GM23338 (cell line): ENCODE measurements at regions not wholly inside any gene's neighbourhood (a gene's known extent, or its start where the extent isn't known, plus 50 kb on each side); places are given as distances from the start of the nearest gene placed in this dataset.

ENCODE experiments used
- ATAC-seq: fragments of 200-7000 bp; cut with Tn5 transposase; 3 replicates; pipeline ENCODE4 v1.9.1; 2020
- DNase-seq: peaks from one replicate; pipeline ENCODE4 v3.0.0-alpha.2; 2015; ENCODE audit warnings: low spot score
- H2AFZ ChIP-seq: fragments of 200-600 bp; sonication (generic); 2 replicates; pipeline ENCODE4 v1.8.0; 2016; ENCODE audit warnings: antibody characterized with exemption, mild to moderate bottlenecking, moderate library complexity
- H3F3A ChIP-seq: fragments of 200-600 bp; sonication (generic); replicated peaks from 2 replicates; pipeline ENCODE4 v1.8.0; 2017; ENCODE audit warnings: antibody characterized with exemption, mixed run types, low read depth
- H3K27ac ChIP-seq: fragments of 200-600 bp; sonication (generic); 2 replicates; pipeline ENCODE4 v1.6.1; 2016; ENCODE audit warnings: low read depth
- H3K27me3 ChIP-seq: fragments of 200-600 bp; sonication (generic); 2 replicates; pipeline ENCODE4 v1.8.0; 2016; ENCODE audit warnings: mild to moderate bottlenecking, mixed run types, moderate library complexity; ENCODE audit not compliant: insufficient read depth
- H3K36me3 ChIP-seq: fragments of 200-600 bp; sonication (generic); 2 replicates; pipeline ENCODE4 v1.8.0; 2016; ENCODE audit warnings: mild to moderate bottlenecking; ENCODE audit not compliant: insufficient read depth
- H3K4me1 ChIP-seq: fragments of 200-600 bp; sonication (generic); 2 replicates; pipeline ENCODE4 v1.8.0; 2016; ENCODE audit warnings: mild to moderate bottlenecking, moderate library complexity; ENCODE audit not compliant: insufficient read depth
- H3K4me2 ChIP-seq: fragments of 200-600 bp; sonication (generic); 2 replicates; pipeline ENCODE4 v1.7.1; 2017; ENCODE audit warnings: mixed run types
- H3K4me3 ChIP-seq: fragments of 200-600 bp; sonication (generic); 2 replicates; pipeline ENCODE4 v1.6.1; 2016; ENCODE audit warnings: mixed run types
- H3K79me2 ChIP-seq: fragments of 200-600 bp; sonication (generic); replicated peaks from 2 replicates; pipeline ENCODE4 v1.8.0; 2017; ENCODE audit warnings: mild to moderate bottlenecking; ENCODE audit not compliant: insufficient read depth
- H3K9me2 ChIP-seq: fragments of 200-600 bp; sonication (generic); 2 replicates; pipeline ENCODE4 v1.8.0; 2017; ENCODE audit not compliant: insufficient read depth
- H4K20me1 ChIP-seq: fragments of 200-600 bp; sonication (generic); replicated peaks from 2 replicates; pipeline ENCODE4 v1.8.0; 2017; ENCODE audit warnings: mild to moderate bottlenecking; ENCODE audit not compliant: insufficient read depth
- H3K27ac Mint-ChIP-seq: 2 replicates; pipeline ENCODE4 v1.8.0; 2020; ENCODE audit warnings: inconsistent platforms, mild to moderate bottlenecking, moderate library complexity, mixed read lengths
- H3K27me3 Mint-ChIP-seq: 3 replicates; pipeline ENCODE4 v1.8.0; 2022; ENCODE audit warnings: low read depth, mild to moderate bottlenecking, moderate library complexity, mixed read lengths, inconsistent platforms; ENCODE audit not compliant: insufficient read depth, poor library complexity
- H3K36me3 Mint-ChIP-seq: 3 replicates; pipeline ENCODE4 v1.8.0; 2021; ENCODE audit warnings: low read depth, mild to moderate bottlenecking, inconsistent platforms, moderate library complexity, mixed read lengths
- H3K4me1 Mint-ChIP-seq: 3 replicates; pipeline ENCODE4 v1.8.0; 2020; ENCODE audit warnings: mild to moderate bottlenecking, inconsistent platforms, mixed read lengths
- H3K4me3 Mint-ChIP-seq: 3 replicates; pipeline ENCODE4 v1.8.0; 2021; ENCODE audit warnings: moderate library complexity, mild to moderate bottlenecking, inconsistent platforms, mixed read lengths
- H3K9me3 Mint-ChIP-seq: 3 replicates; pipeline ENCODE4 v1.8.0; 2020; ENCODE audit warnings: moderate library complexity, mild to moderate bottlenecking, inconsistent platforms, mixed read lengths
- CREB1 ChIP-seq: fragments of 250-450 bp; sonication (Bioruptor Pico); IDR thresholded peaks from 2 replicates; pipeline ENCODE4 v1.5.0; 2020; ENCODE audit warnings: low read depth, mild to moderate bottlenecking, moderate library complexity
- EZH2 ChIP-seq: fragments of 200-600 bp; sonication (generic); IDR thresholded peaks from one replicate; pipeline ENCODE4 v1.8.0; 2017; ENCODE audit warnings: antibody characterized with exemption, mild to moderate bottlenecking, low read depth; ENCODE audit not compliant: unreplicated experiment
- EZH2phosphoT487 ChIP-seq: fragments of 200-600 bp; sonication (generic); IDR thresholded peaks from one replicate; pipeline ENCODE4 v1.8.1; 2018; ENCODE audit warnings: antibody characterized with exemption; ENCODE audit not compliant: unreplicated experiment
- JUNB ChIP-seq: IDR thresholded peaks from one replicate; pipeline ENCODE4 v1.6.1; 2016; ENCODE audit warnings: antibody characterized with exemption; ENCODE audit not compliant: unreplicated experiment
- NANOG ChIP-seq: IDR thresholded peaks from 2 replicates; pipeline ENCODE4 v1.6.1; 2016; ENCODE audit warnings: antibody characterized with exemption, borderline replicate concordance
- POLR2AphosphoS5 ChIP-seq: IDR thresholded peaks from 2 replicates; pipeline ENCODE4 v1.6.1; 2016; ENCODE audit warnings: antibody characterized with exemption, low read depth
- STAT1 ChIP-seq: IDR thresholded peaks from one replicate; pipeline ENCODE4 v1.6.1; 2016; ENCODE audit warnings: antibody characterized with exemption; ENCODE audit not compliant: unreplicated experiment
- ZNF114 ChIP-seq: fragments of 250-450 bp; sonication (Bioruptor Pico); IDR thresholded peaks from 2 replicates; pipeline ENCODE4 v1.5.0; 2020; ENCODE audit warnings: mild to moderate bottlenecking, moderate library complexity
- ZNF331 ChIP-seq: fragments of 250-450 bp; sonication (Bioruptor Pico); IDR thresholded peaks from 2 replicates; pipeline ENCODE4 v1.5.0; 2020; ENCODE audit warnings: low read depth, mild to moderate bottlenecking, moderate library complexity
- TF ChIP-seq, protein P1 (sequence below): IDR thresholded peaks from one replicate; pipeline ENCODE4 v1.6.1; 2018; ENCODE audit warnings: antibody characterized with exemption; ENCODE audit not compliant: unreplicated experiment
- TF ChIP-seq, protein P2 (sequence below): IDR thresholded peaks from 2 replicates; pipeline ENCODE4 v1.6.1; 2016; ENCODE audit warnings: antibody characterized with exemption
- TF ChIP-seq, protein P3 (sequence below), 2 experiments: fragments of 200-600 bp in 1 of 2; sonication (generic) in 1 of 2; conservative IDR thresholded peaks; 2 replicates each; pipeline versions ENCODE4 v1.5.1 to v1.6.1; 2016 to 2017; ENCODE audit warnings: antibody characterized with exemption in 2 of 2, low read depth in 2 of 2, mild to moderate bottlenecking in 2 of 2, moderate library complexity in 1 of 2
- TF ChIP-seq, protein P4 (sequence below): fragments of 250-450 bp; sonication (Bioruptor Pico); IDR thresholded peaks from 2 replicates; pipeline ENCODE4 v1.5.0; 2020; ENCODE audit warnings: mild to moderate bottlenecking, moderate library complexity

GRCh38 chr2:41763141-41763540 lies 284.7 kb upstream of the PKDCC start:
- Histone ChIP-seq H3K9me2 (0 out of 2 replicates have a peak, but pooled peaks cover 3% of the 10 kb centered on the region), H2AFZ (no peak overlapping the region), H3K79me2 (no peaks in the 10 kb centered on the region), H3K27ac (no peak overlapping the region), H3K4me1 (no peaks in the 10 kb centered on the region), H3K36me3 (no peaks in the 10 kb centered on the region), H3K4me3 (no peak overlapping the region), H3F3A (no peaks in the 10 kb centered on the region), H3K4me2 (no peak overlapping the region), H4K20me1 (no peaks in the 10 kb centered on the region), H3K27me3 (no peaks in the 10 kb centered on the region)
- Mint-ChIP-seq H3K4me3 (no peak overlapping the region), H3K27ac (no peak overlapping the region), H3K9me3 (no peaks in the 10 kb centered on the region), H3K4me1 (no peaks in the 10 kb centered on the region), H3K27me3 (peaks cover 2% of the 10 kb centered on the region), H3K36me3 (no peaks in the 10 kb centered on the region)
- no peak for ATAC-seq
- TF ChIP-seq JUNB (no peak), ZNF114 (no peak), EZH2phosphoT487 (no peak), NANOG (no peak), CREB1 (CRISPR knock-in tag) (no peak), POLR2AphosphoS5 (no peak), ZNF331 (CRISPR knock-in tag) (no peak), EZH2 (no peak), STAT1 (no peak)
- TF ChIP-seq, protein P1, sequence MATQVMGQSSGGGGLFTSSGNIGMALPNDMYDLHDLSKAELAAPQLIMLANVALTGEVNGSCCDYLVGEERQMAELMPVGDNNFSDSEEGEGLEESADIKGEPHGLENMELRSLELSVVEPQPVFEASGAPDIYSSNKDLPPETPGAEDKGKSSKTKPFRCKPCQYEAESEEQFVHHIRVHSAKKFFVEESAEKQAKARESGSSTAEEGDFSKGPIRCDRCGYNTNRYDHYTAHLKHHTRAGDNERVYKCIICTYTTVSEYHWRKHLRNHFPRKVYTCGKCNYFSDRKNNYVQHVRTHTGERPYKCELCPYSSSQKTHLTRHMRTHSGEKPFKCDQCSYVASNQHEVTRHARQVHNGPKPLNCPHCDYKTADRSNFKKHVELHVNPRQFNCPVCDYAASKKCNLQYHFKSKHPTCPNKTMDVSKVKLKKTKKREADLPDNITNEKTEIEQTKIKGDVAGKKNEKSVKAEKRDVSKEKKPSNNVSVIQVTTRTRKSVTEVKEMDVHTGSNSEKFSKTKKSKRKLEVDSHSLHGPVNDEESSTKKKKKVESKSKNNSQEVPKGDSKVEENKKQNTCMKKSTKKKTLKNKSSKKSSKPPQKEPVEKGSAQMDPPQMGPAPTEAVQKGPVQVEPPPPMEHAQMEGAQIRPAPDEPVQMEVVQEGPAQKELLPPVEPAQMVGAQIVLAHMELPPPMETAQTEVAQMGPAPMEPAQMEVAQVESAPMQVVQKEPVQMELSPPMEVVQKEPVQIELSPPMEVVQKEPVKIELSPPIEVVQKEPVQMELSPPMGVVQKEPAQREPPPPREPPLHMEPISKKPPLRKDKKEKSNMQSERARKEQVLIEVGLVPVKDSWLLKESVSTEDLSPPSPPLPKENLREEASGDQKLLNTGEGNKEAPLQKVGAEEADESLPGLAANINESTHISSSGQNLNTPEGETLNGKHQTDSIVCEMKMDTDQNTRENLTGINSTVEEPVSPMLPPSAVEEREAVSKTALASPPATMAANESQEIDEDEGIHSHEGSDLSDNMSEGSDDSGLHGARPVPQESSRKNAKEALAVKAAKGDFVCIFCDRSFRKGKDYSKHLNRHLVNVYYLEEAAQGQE: no peak
- TF ChIP-seq, protein P2, sequence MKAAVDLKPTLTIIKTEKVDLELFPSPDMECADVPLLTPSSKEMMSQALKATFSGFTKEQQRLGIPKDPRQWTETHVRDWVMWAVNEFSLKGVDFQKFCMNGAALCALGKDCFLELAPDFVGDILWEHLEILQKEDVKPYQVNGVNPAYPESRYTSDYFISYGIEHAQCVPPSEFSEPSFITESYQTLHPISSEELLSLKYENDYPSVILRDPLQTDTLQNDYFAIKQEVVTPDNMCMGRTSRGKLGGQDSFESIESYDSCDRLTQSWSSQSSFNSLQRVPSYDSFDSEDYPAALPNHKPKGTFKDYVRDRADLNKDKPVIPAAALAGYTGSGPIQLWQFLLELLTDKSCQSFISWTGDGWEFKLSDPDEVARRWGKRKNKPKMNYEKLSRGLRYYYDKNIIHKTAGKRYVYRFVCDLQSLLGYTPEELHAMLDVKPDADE: no peak
- TF ChIP-seq, protein P3, sequence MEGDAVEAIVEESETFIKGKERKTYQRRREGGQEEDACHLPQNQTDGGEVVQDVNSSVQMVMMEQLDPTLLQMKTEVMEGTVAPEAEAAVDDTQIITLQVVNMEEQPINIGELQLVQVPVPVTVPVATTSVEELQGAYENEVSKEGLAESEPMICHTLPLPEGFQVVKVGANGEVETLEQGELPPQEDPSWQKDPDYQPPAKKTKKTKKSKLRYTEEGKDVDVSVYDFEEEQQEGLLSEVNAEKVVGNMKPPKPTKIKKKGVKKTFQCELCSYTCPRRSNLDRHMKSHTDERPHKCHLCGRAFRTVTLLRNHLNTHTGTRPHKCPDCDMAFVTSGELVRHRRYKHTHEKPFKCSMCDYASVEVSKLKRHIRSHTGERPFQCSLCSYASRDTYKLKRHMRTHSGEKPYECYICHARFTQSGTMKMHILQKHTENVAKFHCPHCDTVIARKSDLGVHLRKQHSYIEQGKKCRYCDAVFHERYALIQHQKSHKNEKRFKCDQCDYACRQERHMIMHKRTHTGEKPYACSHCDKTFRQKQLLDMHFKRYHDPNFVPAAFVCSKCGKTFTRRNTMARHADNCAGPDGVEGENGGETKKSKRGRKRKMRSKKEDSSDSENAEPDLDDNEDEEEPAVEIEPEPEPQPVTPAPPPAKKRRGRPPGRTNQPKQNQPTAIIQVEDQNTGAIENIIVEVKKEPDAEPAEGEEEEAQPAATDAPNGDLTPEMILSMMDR (conservative IDR thresholded peaks at IDR 0.05; ENCODE audit: low read depth in 2 of 2): no peak
- TF ChIP-seq, protein P4, sequence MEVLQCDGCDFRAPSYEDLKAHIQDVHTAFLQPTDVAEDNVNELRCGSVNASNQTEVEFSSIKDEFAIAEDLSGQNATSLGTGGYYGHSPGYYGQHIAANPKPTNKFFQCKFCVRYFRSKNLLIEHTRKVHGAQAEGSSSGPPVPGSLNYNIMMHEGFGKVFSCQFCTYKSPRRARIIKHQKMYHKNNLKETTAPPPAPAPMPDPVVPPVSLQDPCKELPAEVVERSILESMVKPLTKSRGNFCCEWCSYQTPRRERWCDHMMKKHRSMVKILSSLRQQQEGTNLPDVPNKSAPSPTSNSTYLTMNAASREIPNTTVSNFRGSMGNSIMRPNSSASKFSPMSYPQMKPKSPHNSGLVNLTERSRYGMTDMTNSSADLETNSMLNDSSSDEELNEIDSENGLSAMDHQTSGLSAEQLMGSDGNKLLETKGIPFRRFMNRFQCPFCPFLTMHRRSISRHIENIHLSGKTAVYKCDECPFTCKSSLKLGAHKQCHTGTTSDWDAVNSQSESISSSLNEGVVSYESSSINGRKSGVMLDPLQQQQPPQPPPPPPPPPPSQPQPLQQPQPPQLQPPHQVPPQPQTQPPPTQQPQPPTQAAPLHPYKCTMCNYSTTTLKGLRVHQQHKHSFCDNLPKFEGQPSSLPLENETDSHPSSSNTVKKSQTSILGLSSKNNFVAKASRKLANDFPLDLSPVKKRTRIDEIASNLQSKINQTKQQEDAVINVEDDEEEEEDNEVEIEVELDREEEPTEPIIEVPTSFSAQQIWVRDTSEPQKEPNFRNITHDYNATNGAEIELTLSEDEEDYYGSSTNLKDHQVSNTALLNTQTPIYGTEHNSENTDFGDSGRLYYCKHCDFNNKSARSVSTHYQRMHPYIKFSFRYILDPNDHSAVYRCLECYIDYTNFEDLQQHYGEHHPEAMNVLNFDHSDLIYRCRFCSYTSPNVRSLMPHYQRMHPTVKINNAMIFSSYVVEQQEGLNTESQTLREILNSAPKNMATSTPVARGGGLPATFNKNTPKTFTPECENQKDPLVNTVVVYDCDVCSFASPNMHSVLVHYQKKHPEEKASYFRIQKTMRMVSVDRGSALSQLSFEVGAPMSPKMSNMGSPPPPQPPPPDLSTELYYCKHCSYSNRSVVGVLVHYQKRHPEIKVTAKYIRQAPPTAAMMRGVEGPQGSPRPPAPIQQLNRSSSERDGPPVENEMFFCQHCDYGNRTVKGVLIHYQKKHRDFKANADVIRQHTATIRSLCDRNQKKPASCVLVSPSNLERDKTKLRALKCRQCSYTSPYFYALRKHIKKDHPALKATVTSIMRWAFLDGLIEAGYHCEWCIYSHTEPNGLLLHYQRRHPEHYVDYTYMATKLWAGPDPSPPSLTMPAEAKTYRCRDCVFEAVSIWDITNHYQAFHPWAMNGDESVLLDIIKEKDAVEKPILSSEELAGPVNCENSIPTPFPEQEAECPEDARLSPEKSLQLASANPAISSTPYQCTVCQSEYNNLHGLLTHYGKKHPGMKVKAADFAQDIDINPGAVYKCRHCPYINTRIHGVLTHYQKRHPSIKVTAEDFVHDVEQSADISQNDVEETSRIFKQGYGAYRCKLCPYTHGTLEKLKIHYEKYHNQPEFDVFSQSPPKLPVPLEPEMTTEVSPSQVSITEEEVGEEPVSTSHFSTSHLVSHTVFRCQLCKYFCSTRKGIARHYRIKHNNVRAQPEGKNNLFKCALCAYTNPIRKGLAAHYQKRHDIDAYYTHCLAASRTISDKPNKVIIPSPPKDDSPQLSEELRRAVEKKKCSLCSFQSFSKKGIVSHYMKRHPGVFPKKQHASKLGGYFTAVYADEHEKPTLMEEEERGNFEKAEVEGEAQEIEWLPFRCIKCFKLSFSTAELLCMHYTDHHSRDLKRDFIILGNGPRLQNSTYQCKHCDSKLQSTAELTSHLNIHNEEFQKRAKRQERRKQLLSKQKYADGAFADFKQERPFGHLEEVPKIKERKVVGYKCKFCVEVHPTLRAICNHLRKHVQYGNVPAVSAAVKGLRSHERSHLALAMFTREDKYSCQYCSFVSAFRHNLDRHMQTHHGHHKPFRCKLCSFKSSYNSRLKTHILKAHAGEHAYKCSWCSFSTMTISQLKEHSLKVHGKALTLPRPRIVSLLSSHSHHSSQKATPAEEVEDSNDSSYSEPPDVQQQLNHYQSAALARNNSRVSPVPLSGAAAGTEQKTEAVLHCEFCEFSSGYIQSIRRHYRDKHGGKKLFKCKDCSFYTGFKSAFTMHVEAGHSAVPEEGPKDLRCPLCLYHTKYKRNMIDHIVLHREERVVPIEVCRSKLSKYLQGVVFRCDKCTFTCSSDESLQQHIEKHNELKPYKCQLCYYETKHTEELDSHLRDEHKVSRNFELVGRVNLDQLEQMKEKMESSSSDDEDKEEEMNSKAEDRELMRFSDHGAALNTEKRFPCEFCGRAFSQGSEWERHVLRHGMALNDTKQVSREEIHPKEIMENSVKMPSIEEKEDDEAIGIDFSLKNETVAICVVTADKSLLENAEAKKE (CRISPR knock-in tag): no peak
- DNase-seq: no peak
